PC-9 (cell line): ENCODE measurements at regions not wholly inside any gene's neighbourhood (a gene's known extent, or its start where the extent isn't known, plus 50 kb on each side); places are given as distances from the start of the nearest gene placed in this dataset.

Experiments used
- BruUV-seq: library from RNA; stranded (reverse); fragments of 400-500 nt; replicated peaks from 2 replicates; lab custom pipeline; 2021; lab: Mats Ljungman, UMichigan
- CTCF ChIA-PET: fragments of 300-600 bp; sonication (Branson Sonifier 250); formaldehyde crosslinking; loops from one replicate; lab custom pipeline; 2022; ENCODE audit warnings: antibody characterized with exemption; lab: Charles Lee
- POLR2A ChIA-PET: fragments of 300-600 bp; sonication (Branson Sonifier 250); formaldehyde crosslinking; loops from one replicate; lab custom pipeline; 2022; ENCODE audit warnings: antibody characterized with exemption; ENCODE audit not compliant: unreplicated experiment; lab: Charles Lee
- DNase-seq, 2 experiments: peaks; one replicate each; pipeline versions ENCODE4 v3.0.0 to v3.0.0-alpha.2; 2015 to 2022; ENCODE audit warnings: mixed read lengths in 1 of 2
- H2AFZ ChIP-seq: fragments of 200-600 bp; sonication (generic); 2 replicates; pipeline ENCODE4 v1.8.1; 2017; ENCODE audit warnings: antibody characterized with exemption
- H3F3A ChIP-seq: fragments of 200-600 bp; sonication (generic); 2 replicates; pipeline ENCODE4 v1.8.1; 2017; ENCODE audit warnings: antibody characterized with exemption, mild to moderate bottlenecking, low read depth; ENCODE audit not compliant: insufficient read depth
- H3K27ac ChIP-seq: fragments of 200-600 bp; sonication (generic); 2 replicates; pipeline ENCODE4 v1.6.1; 2016; ENCODE audit warnings: mixed run types
- H3K27me3 ChIP-seq: fragments of 200-600 bp; sonication (generic); 2 replicates; pipeline ENCODE4 v1.6.1; 2016; ENCODE audit warnings: low read depth, mixed run types; ENCODE audit not compliant: insufficient read depth
- H3K36me3 ChIP-seq: fragments of 200-600 bp; sonication (generic); 2 replicates; pipeline ENCODE4 v1.6.1; 2016; ENCODE audit warnings: low read depth, mixed run types
- H3K4me1 ChIP-seq: fragments of 200-600 bp; sonication (generic); replicated peaks from 2 replicates; pipeline ENCODE4 v1.6.1; 2016; ENCODE audit warnings: mixed run types; ENCODE audit not compliant: insufficient read depth
- H3K4me2 ChIP-seq: fragments of 200-600 bp; sonication (generic); 2 replicates; pipeline ENCODE4 v1.6.1; 2017; ENCODE audit warnings: mixed run types
- H3K4me3 ChIP-seq: fragments of 200-600 bp; sonication (generic); 2 replicates; pipeline ENCODE4 v1.6.1; 2016; ENCODE audit warnings: mixed run types
- H3K79me2 ChIP-seq: fragments of 200-600 bp; sonication (generic); 2 replicates; pipeline ENCODE4 v1.6.1; 2017; ENCODE audit warnings: low read depth, mixed run types
- H3K9me2 ChIP-seq: fragments of 200-600 bp; sonication (generic); 2 replicates; pipeline ENCODE4 v1.8.1; 2017; ENCODE audit warnings: mild to moderate bottlenecking; ENCODE audit not compliant: insufficient read depth
- H3K9me3 ChIP-seq: fragments of 200-600 bp; sonication (generic); 2 replicates; pipeline ENCODE4 v1.8.1; 2016; ENCODE audit warnings: low read depth; ENCODE audit not compliant: insufficient read depth
- H4K20me1 ChIP-seq: fragments of 200-600 bp; sonication (generic); 2 replicates; pipeline ENCODE4 v1.8.1; 2017; ENCODE audit not compliant: insufficient read depth
- EZH2 ChIP-seq: fragments of 200-600 bp; sonication (generic); IDR thresholded peaks from 2 replicates; pipeline ENCODE4 v1.8.0; 2017; ENCODE audit warnings: antibody characterized with exemption, low read depth
- intact Hi-C: fragments of 100-400 bp; cut with micrococcal nuclease; formaldehyde crosslinking; loops from one replicate; pipeline ENCODE4 v1.10.0; 2022; ENCODE audit not compliant: unreplicated experiment
- TF ChIP-seq, protein P1 (sequence below): fragments of 200-600 bp; sonication (generic); conservative IDR thresholded peaks from 2 replicates; pipeline ENCODE4 v1.6.1; 2017; ENCODE audit warnings: mixed run types, antibody characterized with exemption, mild to moderate bottlenecking, moderate library complexity

DNA sequence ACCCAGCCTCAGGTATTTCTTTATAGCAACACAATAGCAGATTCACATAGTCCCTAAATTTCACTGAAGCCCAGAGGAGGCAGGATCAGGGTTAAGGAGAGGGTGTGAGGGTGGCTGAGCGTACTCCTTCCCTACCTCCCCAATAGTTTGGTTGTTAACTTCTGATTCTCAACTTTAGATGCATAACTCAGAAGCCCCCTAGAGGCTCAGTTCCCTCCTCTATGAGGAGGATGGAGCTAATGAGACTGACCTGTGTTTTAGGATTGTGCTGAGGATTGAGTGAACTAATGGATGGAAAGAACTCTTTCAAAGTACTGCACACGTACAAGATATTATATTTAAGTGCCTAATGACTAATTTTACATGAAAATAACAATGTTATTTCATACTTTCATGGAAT lies 249.3 kb upstream of the SOX14 start:
- no peaks in the 10 kb centered on the region for H3K36me3 ChIP-seq
- no peaks in the 10 kb centered on the region for H4K20me1 ChIP-seq
- intact Hi-C loops: no loop called here
- DNase-seq: no peak
- H3K4me1 ChIP-seq: no peaks in the 10 kb centered on the region
- CTCF ChIA-PET: no interaction called here
- BruUV-seq: no TSS peak
- H3K4me3 ChIP-seq: no peak overlapping the region
- H3K4me2 ChIP-seq: no peak overlapping the region
- no peaks in the 10 kb centered on the region for H3K9me3 ChIP-seq
- no peak overlapping the region for H2AFZ ChIP-seq
- H3F3A ChIP-seq: no peaks in the 10 kb centered on the region
- no peak overlapping the region for H3K27ac ChIP-seq
- peaks cover 5% of the 10 kb centered on the region for H3K27me3 ChIP-seq
- H3K79me2 ChIP-seq: no peaks in the 10 kb centered on the region
- POLR2A ChIA-PET: no interaction called here
- no peaks in the 10 kb centered on the region for H3K9me2 ChIP-seq
- TF ChIP-seq, protein P1, sequence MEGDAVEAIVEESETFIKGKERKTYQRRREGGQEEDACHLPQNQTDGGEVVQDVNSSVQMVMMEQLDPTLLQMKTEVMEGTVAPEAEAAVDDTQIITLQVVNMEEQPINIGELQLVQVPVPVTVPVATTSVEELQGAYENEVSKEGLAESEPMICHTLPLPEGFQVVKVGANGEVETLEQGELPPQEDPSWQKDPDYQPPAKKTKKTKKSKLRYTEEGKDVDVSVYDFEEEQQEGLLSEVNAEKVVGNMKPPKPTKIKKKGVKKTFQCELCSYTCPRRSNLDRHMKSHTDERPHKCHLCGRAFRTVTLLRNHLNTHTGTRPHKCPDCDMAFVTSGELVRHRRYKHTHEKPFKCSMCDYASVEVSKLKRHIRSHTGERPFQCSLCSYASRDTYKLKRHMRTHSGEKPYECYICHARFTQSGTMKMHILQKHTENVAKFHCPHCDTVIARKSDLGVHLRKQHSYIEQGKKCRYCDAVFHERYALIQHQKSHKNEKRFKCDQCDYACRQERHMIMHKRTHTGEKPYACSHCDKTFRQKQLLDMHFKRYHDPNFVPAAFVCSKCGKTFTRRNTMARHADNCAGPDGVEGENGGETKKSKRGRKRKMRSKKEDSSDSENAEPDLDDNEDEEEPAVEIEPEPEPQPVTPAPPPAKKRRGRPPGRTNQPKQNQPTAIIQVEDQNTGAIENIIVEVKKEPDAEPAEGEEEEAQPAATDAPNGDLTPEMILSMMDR: no peak
- TF ChIP-seq EZH2: no peak

- H4K20me1 ChIP-seq: no peaks in the 10 kb centered on the region
- H3K9me3 ChIP-seq: no peaks in the 10 kb centered on the region
- no peak overlapping the region for H3K27ac ChIP-seq
- no peaks in the 10 kb centered on the region for H3F3A ChIP-seq
- H3K4me2 ChIP-seq: no peak overlapping the region
- H3K36me3 ChIP-seq: no peaks in the 10 kb centered on the region
- no peak for DNase-seq
- no peaks in the 10 kb centered on the region for H3K9me2 ChIP-seq
- H3K79me2 ChIP-seq: no peaks in the 10 kb centered on the region
- intact Hi-C loops: no loop called here
- BruUV-seq: no TSS peak
- ChIA-PET CTCF (no interaction called here), POLR2A (no interaction called here)
- 0 out of 2 replicates have a peak, but pooled peaks cover 2% of the 10 kb centered on the region for H3K27me3 ChIP-seq
- TF ChIP-seq EZH2: no peak
- TF ChIP-seq, protein P1: no peak
- H3K4me1 ChIP-seq: no peaks in the 10 kb centered on the region
- no peak overlapping the region for H2AFZ ChIP-seq
- no peak overlapping the region for H3K4me3 ChIP-seq
Observed at GRCh38 chr3:137519602-137520001, 244.5 kb upstream of the SOX14 start.

GRCh38 chr3:137524751-137525150 lies 239.4 kb upstream of the SOX14 start:
- no peak for DNase-seq
- Histone ChIP-seq H2AFZ (no peak overlapping the region), H3F3A (no peaks in the 10 kb centered on the region), H3K36me3 (no peaks in the 10 kb centered on the region), H4K20me1 (no peaks in the 10 kb centered on the region), H3K27ac (no peak overlapping the region), H3K4me2 (no peak overlapping the region), H3K9me3 (no peaks in the 10 kb centered on the region), H3K4me1 (no peaks in the 10 kb centered on the region), H3K9me2 (no peaks in the 10 kb centered on the region), H3K27me3 (0 out of 2 replicates have a peak, but pooled peaks cover 2% of the 10 kb centered on the region), H3K79me2 (no peaks in the 10 kb centered on the region), H3K4me3 (no peak overlapping the region)
- ChIA-PET POLR2A (no interaction called here), CTCF (no interaction called here)
- TF ChIP-seq EZH2: no peak
- TF ChIP-seq, protein P1: no peak
- no TSS peak for BruUV-seq
- intact Hi-C loops: no loop called here
